SJCRH30 (cell line): ENCODE measurements at regions not wholly inside any gene's neighbourhood (a gene's known extent, or its start where the extent isn't known, plus 50 kb on each side); places are given as distances from the start of the nearest gene placed in this dataset.

Experiments
- DNase-seq, 2 experiments: peaks; one replicate each; pipeline ENCODE4 v3.0.0-alpha.2; 2015 to 2020
- H3K27ac ChIP-seq: fragments of 250-450 bp; sonication (Bioruptor Pico); 2 replicates; pipeline ENCODE4 v1.5.1; 2020; ENCODE audit warnings: mild to moderate bottlenecking, moderate library complexity
- H3K27me3 ChIP-seq: fragments of 250-450 bp; sonication (Bioruptor Pico); 2 replicates; pipeline ENCODE4 v1.5.1; 2020; ENCODE audit warnings: mild to moderate bottlenecking, moderate library complexity
- H3K36me3 ChIP-seq: fragments of 250-450 bp; sonication (Bioruptor Pico); 2 replicates; pipeline ENCODE4 v1.5.1; 2020; ENCODE audit warnings: mild to moderate bottlenecking, moderate library complexity
- H3K4me1 ChIP-seq: fragments of 250-450 bp; sonication (Bioruptor Pico); 2 replicates; pipeline ENCODE4 v1.5.1; 2020; ENCODE audit warnings: mild to moderate bottlenecking, moderate library complexity
- H3K4me3 ChIP-seq: fragments of 250-450 bp; sonication (Bioruptor Pico); 2 replicates; pipeline ENCODE4 v1.5.1; 2020; ENCODE audit warnings: mild to moderate bottlenecking, moderate library complexity
- H3K9me3 ChIP-seq: fragments of 250-450 bp; sonication (Bioruptor Pico); replicated peaks from 2 replicates; pipeline ENCODE4 v1.5.1; 2020; ENCODE audit warnings: mild to moderate bottlenecking, moderate library complexity

DNA sequence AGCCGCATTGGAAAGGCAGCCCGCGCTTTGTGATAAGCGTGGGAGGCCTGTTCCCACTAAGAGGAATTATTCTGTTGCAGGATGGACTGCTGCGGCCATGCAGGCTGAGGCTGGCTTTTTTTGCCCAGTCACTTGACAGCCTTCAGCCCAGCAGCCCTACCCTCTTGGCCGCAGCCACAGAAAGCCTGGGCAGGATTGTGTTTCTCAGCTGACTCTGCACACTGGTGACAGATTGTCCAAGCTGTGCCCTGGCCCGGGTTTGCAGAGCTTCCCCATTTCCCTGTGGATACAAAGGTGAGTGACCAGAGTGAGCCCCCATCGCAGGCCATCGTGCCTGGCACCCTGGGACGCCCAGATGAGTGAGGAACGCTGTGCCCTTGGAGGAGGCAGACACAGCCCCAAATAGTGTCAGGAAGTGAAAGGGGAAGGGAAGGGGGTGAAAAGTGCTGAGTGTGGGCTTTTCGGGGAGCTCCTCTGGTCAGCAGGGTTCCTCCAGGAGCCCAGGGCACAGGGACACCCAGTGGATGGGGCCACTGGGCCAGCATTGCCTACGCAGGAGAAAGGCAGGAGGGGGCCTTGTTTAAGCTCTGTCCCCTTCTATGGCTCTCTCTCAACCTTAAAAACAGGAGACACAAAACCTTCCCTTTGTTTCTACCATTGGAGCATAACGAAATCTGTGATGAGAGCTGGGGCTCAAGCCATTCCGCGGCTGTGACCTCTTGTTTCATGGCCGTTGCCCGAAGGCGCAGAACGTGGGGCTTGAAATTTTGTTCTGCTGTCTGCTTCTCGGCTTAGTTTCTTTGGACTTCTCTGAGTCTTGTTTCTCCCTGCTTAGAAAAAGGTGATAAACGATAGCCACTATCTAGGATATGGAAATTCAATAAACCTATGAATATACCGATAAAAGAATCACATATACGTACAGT is 91.5 kb upstream of the MEF2A start:
- peak in 1 of 2 experiments; percentile 53 for DNase-seq
- H3K4me3 ChIP-seq = peak overlapping the region; percentile 26
- H3K9me3 ChIP-seq = no peaks in the 10 kb centered on the region
- no peaks in the 10 kb centered on the region for H3K36me3 ChIP-seq
- no peaks in the 10 kb centered on the region for H3K27me3 ChIP-seq
- H3K27ac ChIP-seq = peak overlapping the region; percentile 43
- H3K4me1 ChIP-seq = peaks cover 26% of the 10 kb centered on the region

GRCh38 chr15:99474909-99475753 is 90.7 kb upstream of the MEF2A start:
- peak overlapping the region; percentile 26 for H3K4me3 ChIP-seq
- H3K27ac ChIP-seq = peak overlapping the region; percentile 43
- H3K27me3 ChIP-seq = no peaks in the 10 kb centered on the region
- H3K9me3 ChIP-seq = no peaks in the 10 kb centered on the region
- no peaks in the 10 kb centered on the region for H3K36me3 ChIP-seq
- peaks cover 26% of the 10 kb centered on the region for H3K4me1 ChIP-seq
- DNase-seq = peak; percentile 87 to 90

DNA sequence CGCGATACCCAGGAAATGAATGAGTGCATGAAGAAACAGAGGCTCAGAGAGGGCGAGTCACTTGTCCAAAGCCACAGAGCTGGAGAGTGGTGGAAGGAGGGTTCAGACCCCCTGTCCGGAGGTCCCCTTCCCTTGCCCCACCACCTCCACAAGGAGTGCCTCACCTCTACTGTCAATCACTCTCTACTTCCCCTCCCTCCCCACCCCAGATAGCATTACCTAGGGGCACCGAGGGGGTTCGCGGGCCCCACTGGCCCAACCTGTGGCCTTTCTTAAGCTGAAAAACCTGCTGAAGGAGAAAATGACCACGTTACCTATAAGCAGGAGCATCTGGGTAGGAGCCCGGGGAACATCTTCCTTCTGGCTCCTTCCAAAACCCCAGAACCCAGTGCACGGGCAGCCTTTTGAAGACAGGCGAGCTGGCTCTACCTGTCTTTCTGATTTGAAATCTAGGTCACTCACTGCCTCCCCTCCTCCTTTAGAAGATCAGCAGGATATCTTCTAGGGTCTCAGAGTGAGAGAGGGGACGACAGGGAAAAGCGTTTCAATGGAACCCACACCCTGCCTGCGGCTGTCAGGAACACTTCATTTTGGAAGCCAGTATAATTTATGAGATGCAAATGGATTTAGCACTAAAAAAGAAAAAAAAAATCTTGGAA is 89.9 kb upstream of the MEF2A start:
- Histone ChIP-seq H3K27ac (no peak overlapping the region; the same call in 1 of the 2 replicates), H3K36me3 (no peaks in the 10 kb centered on the region), H3K4me1 (peaks cover 26% of the 10 kb centered on the region), H3K4me3 (no peak overlapping the region), H3K9me3 (no peaks in the 10 kb centered on the region), H3K27me3 (no peaks in the 10 kb centered on the region)
- DNase-seq = no peak

DNA sequence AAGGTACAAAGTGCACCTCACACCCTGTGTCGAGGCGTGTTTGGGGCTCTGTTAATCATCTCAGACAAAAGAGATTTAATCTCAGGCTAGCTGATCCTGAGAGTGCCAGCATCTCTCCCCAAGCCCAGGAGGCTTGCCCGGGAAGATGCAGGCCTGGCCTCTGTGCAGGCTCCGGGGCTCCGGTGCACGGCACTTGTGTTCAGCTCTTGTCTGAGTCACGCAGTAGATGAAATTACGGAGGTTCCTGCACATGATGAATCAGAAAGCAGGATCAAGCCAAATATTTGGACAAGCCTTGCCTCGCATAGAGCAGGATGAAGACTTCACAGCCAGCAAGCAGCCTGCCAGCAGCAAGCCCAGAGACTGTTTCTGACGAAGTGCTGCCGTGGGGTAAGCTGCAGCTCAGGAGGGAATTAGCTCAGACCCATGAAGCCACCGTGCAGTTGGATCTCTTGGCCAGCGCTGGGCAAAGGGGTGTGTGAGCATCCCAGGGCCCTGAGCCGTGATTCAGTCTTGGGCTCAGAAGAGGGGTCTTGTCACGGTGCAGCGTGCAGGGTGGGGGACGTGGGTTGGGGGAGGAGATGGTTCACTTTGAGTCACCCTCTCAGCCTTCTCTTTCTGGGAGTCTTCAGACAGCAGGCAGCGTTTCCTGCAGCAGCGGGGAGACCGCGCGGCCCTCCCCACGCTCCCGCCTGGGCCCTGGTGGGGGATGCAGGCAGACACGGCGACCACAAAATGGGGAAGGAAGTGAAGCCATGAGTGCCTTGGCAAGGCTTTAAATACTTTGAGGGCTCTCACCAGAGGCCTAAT is 89.2 kb upstream of the MEF2A start:
- H3K27me3 ChIP-seq = no peaks in the 10 kb centered on the region

DNA sequence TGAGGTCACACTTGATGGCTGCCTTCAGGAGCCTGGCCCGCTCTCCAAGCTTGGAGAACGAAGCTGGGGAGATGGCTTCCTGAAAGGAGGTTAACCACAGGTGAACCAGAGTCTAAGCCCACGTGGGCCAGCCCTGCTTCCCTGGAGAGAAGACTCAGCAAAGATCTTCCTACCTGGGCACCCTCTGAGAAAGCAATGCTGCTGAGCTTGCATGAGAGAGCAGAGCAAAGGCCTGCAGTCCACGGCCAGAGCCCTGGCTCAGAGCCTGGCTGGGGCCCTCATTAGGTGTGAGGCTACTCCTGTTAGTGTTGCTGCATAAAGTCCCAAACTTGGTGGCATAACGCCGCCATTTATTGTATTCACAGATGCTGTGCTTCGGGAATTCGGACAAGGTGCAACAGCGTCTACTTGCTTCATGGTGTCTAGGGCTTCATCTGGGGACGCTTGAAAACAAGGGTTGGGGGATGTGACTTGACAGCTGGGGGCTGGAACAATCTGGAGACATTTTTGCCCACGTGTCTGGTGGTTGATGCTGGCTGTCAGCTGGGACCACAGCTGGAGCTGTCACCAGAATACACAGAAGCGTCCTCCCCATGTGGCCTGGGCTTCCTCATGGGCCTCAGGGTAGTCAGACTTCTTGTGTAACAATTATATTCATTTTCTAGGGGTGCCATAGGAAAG is 87.9 kb upstream of the MEF2A start:
- no peak for DNase-seq
- H3K9me3 ChIP-seq = no peaks in the 10 kb centered on the region
- H3K4me3 ChIP-seq = no peak overlapping the region
- no peaks in the 10 kb centered on the region for H3K36me3 ChIP-seq
- no peaks in the 10 kb centered on the region for H3K27me3 ChIP-seq
- no peak overlapping the region for H3K27ac ChIP-seq
- peaks cover 26% of the 10 kb centered on the region for H3K4me1 ChIP-seq

More for the DNA sequence above, 89.2 kb upstream of the MEF2A start:
- Histone ChIP-seq H3K4me1 (peaks cover 26% of the 10 kb centered on the region), H3K9me3 (no peaks in the 10 kb centered on the region), H3K4me3 (no peak overlapping the region), H3K36me3 (no peaks in the 10 kb centered on the region), H3K27ac (no peak overlapping the region)
- peak; percentile 37 to 52 for DNase-seq

DNA sequence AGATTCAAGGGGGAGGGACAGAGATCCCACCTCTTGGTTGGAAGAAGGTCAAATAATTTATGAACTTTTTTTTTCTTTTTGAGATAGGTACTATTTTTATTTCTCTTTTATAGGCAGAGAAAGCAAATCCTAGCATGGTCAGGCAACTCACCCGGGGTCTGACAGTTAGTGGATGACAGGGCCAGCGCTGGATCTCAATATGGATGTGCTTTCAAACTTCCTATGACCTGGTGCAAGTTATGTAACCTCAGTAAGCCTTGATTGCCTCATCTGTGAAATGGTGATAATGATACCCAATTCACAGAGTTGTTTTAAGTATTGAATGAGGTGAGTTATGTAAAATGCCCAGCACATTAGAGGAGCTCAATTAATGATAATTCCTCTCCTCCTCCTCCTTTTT is 86.8 kb upstream of the MEF2A start:
- Histone ChIP-seq H3K4me1 (peaks cover 23% of the 10 kb centered on the region), H3K27me3 (no peaks in the 10 kb centered on the region), H3K9me3 (no peaks in the 10 kb centered on the region), H3K36me3 (no peaks in the 10 kb centered on the region), H3K27ac (no peak overlapping the region), H3K4me3 (no peak overlapping the region)
- no peak for DNase-seq

- Histone ChIP-seq H3K36me3 (no peaks in the 10 kb centered on the region), H3K27me3 (no peaks in the 10 kb centered on the region), H3K4me1 (peaks cover 14% of the 10 kb centered on the region), H3K4me3 (no peak overlapping the region), H3K27ac (no peak overlapping the region), H3K9me3 (no peaks in the 10 kb centered on the region)
- no peak for DNase-seq
Measured at GRCh38 chr15:99480016-99480810, 85.6 kb upstream of the MEF2A start.

DNA sequence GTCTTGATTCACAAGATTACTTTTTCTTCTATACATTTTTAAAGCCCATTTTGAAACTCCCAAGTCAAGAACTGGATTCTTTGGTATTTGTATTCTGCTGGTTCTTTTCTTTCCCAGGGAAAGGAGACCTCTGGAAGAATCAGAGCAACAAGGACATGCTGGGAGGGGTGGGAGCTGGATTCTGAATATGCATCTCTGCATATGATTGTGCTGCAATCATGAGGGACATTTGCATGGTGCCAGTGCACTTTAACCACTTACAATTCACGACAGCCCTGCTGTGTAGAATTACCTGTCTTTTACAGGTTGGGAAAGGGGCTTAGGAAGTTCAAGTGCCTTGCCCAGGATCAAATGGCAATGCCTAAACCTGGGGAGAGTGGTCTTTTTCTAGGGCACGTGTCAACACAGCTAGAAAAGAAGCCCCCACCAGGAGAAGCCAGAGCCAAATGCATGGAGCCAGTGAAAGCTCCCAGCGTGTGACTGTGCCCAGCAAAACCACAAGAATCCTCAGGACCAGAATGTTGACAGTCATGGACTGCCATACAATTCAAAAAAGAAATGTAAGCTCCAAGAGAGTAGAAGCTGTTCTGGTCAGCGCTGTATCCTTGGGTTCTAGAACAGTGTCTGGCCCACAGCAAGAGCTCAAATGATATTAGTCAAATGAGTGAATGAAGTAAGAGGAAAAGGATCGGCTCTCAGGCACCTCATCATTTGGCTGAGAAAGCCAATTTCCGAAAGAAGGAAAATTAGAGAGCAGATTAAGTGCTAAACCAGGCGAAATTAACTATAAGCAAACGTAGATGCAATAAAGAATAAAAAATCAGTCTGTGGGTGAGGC is 84.5 kb upstream of the MEF2A start:
- Histone ChIP-seq H3K27ac (no peak overlapping the region), H3K36me3 (no peaks in the 10 kb centered on the region), H3K4me1 (peaks cover 8% of the 10 kb centered on the region), H3K4me3 (no peak overlapping the region), H3K27me3 (no peaks in the 10 kb centered on the region), H3K9me3 (no peaks in the 10 kb centered on the region)
- DNase-seq = no peak

DNA sequence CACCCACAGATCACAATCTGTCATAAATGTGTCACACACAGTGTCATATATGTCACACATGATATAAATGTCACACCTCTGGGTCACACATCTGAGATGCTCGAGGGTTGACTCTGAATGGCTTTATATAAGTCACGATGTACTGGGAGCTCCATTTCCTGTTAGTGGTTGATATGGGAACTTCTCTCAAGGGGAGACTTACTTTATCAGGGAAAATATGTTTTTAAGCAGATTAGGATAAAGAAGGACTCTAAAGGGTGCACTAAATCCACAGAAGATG is 83.9 kb upstream of the MEF2A start:
- Histone ChIP-seq H3K4me1 (peaks cover 5% of the 10 kb centered on the region; the same call in 1 of the 2 replicates), H3K4me3 (no peak overlapping the region), H3K9me3 (no peaks in the 10 kb centered on the region), H3K36me3 (no peaks in the 10 kb centered on the region), H3K27me3 (no peaks in the 10 kb centered on the region), H3K27ac (no peak overlapping the region)
- DNase-seq = no peak

DNA sequence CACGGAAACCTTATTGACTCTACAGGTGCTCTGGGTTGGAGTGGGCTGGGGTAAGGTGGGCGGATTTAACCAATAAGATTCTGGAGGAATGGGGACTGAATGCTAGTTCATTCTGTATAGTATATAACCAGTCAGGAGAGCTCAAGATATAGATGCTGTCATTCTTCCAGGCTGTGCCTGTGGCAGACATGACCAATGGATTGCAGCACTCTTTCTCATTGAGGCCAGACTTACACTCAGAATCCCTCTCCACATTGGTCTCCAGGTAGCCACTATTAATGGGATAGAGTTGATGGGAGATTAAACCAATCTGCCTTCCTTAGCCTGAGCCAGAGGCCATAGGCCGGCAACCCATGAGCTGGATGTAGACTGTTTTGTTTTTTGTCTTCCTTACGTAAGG is 82.8 kb upstream of the MEF2A start:
- no peak overlapping the region for H3K4me3 ChIP-seq
- no peak for DNase-seq
- H3K27me3 ChIP-seq = no peaks in the 10 kb centered on the region
- H3K36me3 ChIP-seq = no peaks in the 10 kb centered on the region
- H3K9me3 ChIP-seq = no peaks in the 10 kb centered on the region
- H3K4me1 ChIP-seq = peaks cover 5% of the 10 kb centered on the region; the same call in 1 of the 2 replicates
- H3K27ac ChIP-seq = no peak overlapping the region

DNA sequence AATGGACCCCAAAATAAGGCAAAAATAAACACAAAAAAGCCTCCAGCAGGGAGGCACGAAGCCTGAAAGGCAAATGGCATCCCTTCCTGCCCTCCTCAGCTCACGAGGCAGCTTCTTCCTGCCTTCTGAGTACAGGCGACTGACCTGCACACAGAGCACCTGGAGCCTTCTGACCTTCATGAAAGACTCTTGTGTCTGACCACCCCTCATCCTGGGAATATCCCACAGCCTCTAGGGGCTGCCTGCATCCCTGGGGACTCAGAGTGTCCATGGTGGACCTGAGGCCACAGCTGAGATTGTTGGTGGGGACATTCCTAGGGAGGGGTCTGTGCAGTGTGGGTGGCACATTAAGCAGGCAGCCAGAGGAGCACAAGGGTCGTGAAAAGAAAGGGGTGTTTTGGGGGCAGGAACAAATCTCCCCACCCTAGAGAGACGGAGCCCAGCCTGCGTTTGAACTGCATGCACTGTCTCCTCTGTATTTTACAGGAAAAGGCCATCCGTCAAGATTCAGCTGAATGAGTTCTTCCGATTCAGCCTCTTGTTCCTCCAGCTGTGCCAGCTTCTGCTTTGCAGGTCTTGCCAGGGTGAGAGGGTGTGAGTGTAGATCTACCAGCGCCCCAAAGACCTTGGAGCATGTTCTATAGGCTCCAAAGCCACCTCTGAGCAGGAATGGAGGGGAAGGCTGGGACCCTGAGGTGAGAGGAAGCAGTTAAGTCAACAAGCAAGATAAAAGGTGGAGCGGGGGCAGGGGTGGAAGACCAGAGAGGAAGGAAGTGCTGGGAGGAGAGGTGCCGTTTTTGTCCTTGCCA is 80.4 kb upstream of the MEF2A start:
- no peak for DNase-seq
- Histone ChIP-seq H3K9me3 (no peaks in the 10 kb centered on the region), H3K4me1 (peaks cover 5% of the 10 kb centered on the region; the same call in 1 of the 2 replicates), H3K4me3 (no peak overlapping the region), H3K27ac (no peak overlapping the region), H3K36me3 (no peaks in the 10 kb centered on the region), H3K27me3 (no peaks in the 10 kb centered on the region)

- Histone ChIP-seq H3K4me1 (peaks cover 5% of the 10 kb centered on the region; the same call in 1 of the 2 replicates), H3K27me3 (no peaks in the 10 kb centered on the region), H3K4me3 (peak overlapping the region; percentile 55), H3K27ac (no peak overlapping the region), H3K36me3 (no peaks in the 10 kb centered on the region), H3K9me3 (no peaks in the 10 kb centered on the region)
- no peak for DNase-seq
Measured at GRCh38 chr15:99485992-99486370, 79.8 kb upstream of the MEF2A start.
